SK-N-SH treated with all-trans-retinoic acid at 6 μM for 48 hours (cell line): ENCODE measurements at regions not wholly inside any gene's neighbourhood (a gene's known extent, or its start where the extent isn't known, plus 50 kb on each side); places are given as distances from the start of the nearest gene placed in this dataset.
"Not testable (repeated sequence)": the region's sequence is repeated elsewhere in the genome, so short reads cannot be mapped to it uniquely, and the experiment has no call there.

Source experiments
- ATAC-seq: fragments of 200-7000 bp; cut with Tn5 transposase; 3 replicates; pipeline ENCODE4 v1.9.1; 2020; ENCODE audit warnings: mild to moderate bottlenecking, moderate library complexity
- BACH2 ChIP-seq: fragments of 250-450 bp; sonication (Bioruptor Pico); IDR thresholded peaks from 2 replicates; pipeline ENCODE4 v1.9.0; 2021; ENCODE audit warnings: mild to moderate bottlenecking, borderline replicate concordance
- CSDC2 ChIP-seq: fragments of 250-450 bp; sonication (Bioruptor Pico); IDR thresholded peaks from 2 replicates; pipeline ENCODE4 v1.5.0; 2020; ENCODE audit warnings: mild to moderate bottlenecking, moderate library complexity
- ESRRG ChIP-seq: fragments of 250-450 bp; sonication (Bioruptor Pico); IDR thresholded peaks from 2 replicates; pipeline ENCODE4 v1.6.1; 2021; ENCODE audit warnings: mild to moderate bottlenecking
- GLIS3 ChIP-seq: fragments of 250-450 bp; sonication (Bioruptor Pico); IDR thresholded peaks from 2 replicates; pipeline ENCODE4 v1.5.0; 2020; ENCODE audit warnings: mild to moderate bottlenecking, moderate library complexity
- ISL1 ChIP-seq: fragments of 250-450 bp; sonication (Bioruptor Pico); IDR thresholded peaks from 2 replicates; pipeline ENCODE4 v2.1.2; 2022; ENCODE audit warnings: mild to moderate bottlenecking, moderate library complexity
- OSR1 ChIP-seq: fragments of 250-450 bp; sonication (Bioruptor Pico); IDR thresholded peaks from 2 replicates; pipeline ENCODE4 v1.8.0; 2022; ENCODE audit warnings: moderate library complexity, mild to moderate bottlenecking, inconsistent platforms
- PATZ1 ChIP-seq: fragments of 250-450 bp; sonication (Bioruptor Pico); IDR thresholded peaks from 2 replicates; pipeline ENCODE4 v1.8.0; 2020; ENCODE audit warnings: mild to moderate bottlenecking, moderate library complexity, borderline replicate concordance
- PPARA ChIP-seq: fragments of 250-450 bp; sonication (Bioruptor Pico); IDR thresholded peaks from 2 replicates; pipeline ENCODE4 v1.5.0; 2020; ENCODE audit warnings: mild to moderate bottlenecking, borderline replicate concordance
- RARB ChIP-seq: fragments of 250-450 bp; sonication (Bioruptor Pico); IDR thresholded peaks from 2 replicates; pipeline ENCODE4 v1.8.0; 2021; ENCODE audit warnings: mild to moderate bottlenecking, moderate library complexity
- SNAI2 ChIP-seq: fragments of 250-450 bp; sonication (Bioruptor Pico); IDR thresholded peaks from 2 replicates; pipeline ENCODE4 v1.5.0; 2020; ENCODE audit warnings: mild to moderate bottlenecking, moderate library complexity
- TCF4 ChIP-seq: fragments of 250-450 bp; sonication (Bioruptor Pico); IDR thresholded peaks from 2 replicates; pipeline ENCODE4 v1.8.0; 2021; ENCODE audit warnings: mild to moderate bottlenecking, moderate library complexity, borderline replicate concordance
- TOX ChIP-seq: fragments of 250-450 bp; sonication (Bioruptor Pico); IDR thresholded peaks from 2 replicates; pipeline ENCODE4 v1.8.0; 2021; ENCODE audit warnings: mild to moderate bottlenecking, moderate library complexity, borderline replicate concordance
- ZC3H10 ChIP-seq: fragments of 250-450 bp; sonication (Bioruptor Pico); IDR thresholded peaks from 2 replicates; pipeline ENCODE4 v1.5.1; 2021; ENCODE audit warnings: mild to moderate bottlenecking, moderate library complexity
- ZFP30 ChIP-seq: fragments of 450-650 bp; formaldehyde crosslinking; IDR thresholded peaks from 2 replicates; pipeline ENCODE4 v1.5.0; 2022; ENCODE audit warnings: mild to moderate bottlenecking, moderate library complexity
- ZNF565 ChIP-seq: fragments of 450-650 bp; formaldehyde crosslinking; conservative IDR thresholded peaks from 2 replicates; pipeline ENCODE4 v1.5.0; 2020; ENCODE audit warnings: low read depth, mild to moderate bottlenecking, moderate library complexity
- ZNF70 ChIP-seq: fragments of 450-650 bp; formaldehyde crosslinking; IDR thresholded peaks from 2 replicates; pipeline ENCODE4 v1.5.0; 2020; ENCODE audit warnings: mild to moderate bottlenecking, moderate library complexity
- TF ChIP-seq, protein P1 (sequence below): fragments of 250-450 bp; sonication (Bioruptor Pico); IDR thresholded peaks from 2 replicates; pipeline ENCODE4 v1.8.0; 2021; ENCODE audit warnings: low read depth, mild to moderate bottlenecking, moderate library complexity, borderline replicate concordance
- TF ChIP-seq, protein P2 (sequence below): fragments of 250-450 bp; sonication (Bioruptor Pico); IDR thresholded peaks from 2 replicates; pipeline ENCODE4 v1.5.1; 2021; ENCODE audit warnings: mild to moderate bottlenecking, moderate library complexity

GRCh38 chr6:95877480-95877879 is 138.3 kb upstream of the FUT9 start:
- ATAC-seq, result no peak
- TF ChIP-seq RARB (no peak), BACH2 (CRISPR knock-in tag) (no peak), OSR1 (CRISPR knock-in tag) (no peak), TCF4 (no peak), GLIS3 (CRISPR knock-in tag) (no peak), ISL1 (CRISPR knock-in tag) (no peak), ZNF565 (no peak), ZFP30 (CRISPR knock-in tag) (no peak), ZNF70 (CRISPR knock-in tag) (no peak), ESRRG (CRISPR knock-in tag) (no peak), SNAI2 (CRISPR knock-in tag) (no peak), PATZ1 (CRISPR knock-in tag) (no peak)
- TF ChIP-seq, protein P1, sequence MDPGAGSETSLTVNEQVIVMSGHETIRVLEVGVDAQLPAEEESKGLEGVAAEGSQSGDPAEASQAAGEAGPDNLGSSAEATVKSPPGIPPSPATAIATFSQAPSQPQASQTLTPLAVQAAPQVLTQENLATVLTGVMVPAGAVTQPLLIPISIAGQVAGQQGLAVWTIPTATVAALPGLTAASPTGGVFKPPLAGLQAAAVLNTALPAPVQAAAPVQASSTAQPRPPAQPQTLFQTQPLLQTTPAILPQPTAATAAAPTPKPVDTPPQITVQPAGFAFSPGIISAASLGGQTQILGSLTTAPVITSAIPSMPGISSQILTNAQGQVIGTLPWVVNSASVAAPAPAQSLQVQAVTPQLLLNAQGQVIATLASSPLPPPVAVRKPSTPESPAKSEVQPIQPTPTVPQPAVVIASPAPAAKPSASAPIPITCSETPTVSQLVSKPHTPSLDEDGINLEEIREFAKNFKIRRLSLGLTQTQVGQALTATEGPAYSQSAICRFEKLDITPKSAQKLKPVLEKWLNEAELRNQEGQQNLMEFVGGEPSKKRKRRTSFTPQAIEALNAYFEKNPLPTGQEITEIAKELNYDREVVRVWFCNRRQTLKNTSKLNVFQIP (CRISPR knock-in tag), result no peak
- TF ChIP-seq, protein P2, sequence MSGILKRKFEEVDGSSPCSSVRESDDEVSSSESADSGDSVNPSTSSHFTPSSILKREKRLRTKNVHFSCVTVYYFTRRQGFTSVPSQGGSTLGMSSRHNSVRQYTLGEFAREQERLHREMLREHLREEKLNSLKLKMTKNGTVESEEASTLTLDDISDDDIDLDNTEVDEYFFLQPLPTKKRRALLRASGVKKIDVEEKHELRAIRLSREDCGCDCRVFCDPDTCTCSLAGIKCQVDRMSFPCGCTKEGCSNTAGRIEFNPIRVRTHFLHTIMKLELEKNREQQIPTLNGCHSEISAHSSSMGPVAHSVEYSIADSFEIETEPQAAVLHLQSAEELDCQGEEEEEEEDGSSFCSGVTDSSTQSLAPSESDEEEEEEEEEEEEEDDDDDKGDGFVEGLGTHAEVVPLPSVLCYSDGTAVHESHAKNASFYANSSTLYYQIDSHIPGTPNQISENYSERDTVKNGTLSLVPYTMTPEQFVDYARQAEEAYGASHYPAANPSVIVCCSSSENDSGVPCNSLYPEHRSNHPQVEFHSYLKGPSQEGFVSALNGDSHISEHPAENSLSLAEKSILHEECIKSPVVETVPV (CRISPR knock-in tag), result no peak
- TF ChIP-seq, all 23 proteins: peak for 0

GRCh38 chr6:95879856-95880255 is 135.9 kb upstream of the FUT9 start:
- TF ChIP-seq BACH2 (CRISPR knock-in tag) (no peak), GLIS3 (CRISPR knock-in tag) (no peak), PPARA (CRISPR knock-in tag) (no peak)
- TF ChIP-seq, protein P2 (CRISPR knock-in tag), result no peak

GRCh38 chr6:95882371-95882770 is 133.4 kb upstream of the FUT9 start:
- no peak for ATAC-seq
- TF ChIP-seq ZC3H10 (CRISPR knock-in tag) (no peak), CSDC2 (CRISPR knock-in tag) (no peak), TOX (CRISPR knock-in tag) (no peak)
- TF ChIP-seq, protein P1 (CRISPR knock-in tag), result no peak
- TF ChIP-seq, all 23 proteins: peak for 0

More at GRCh38 chr6:95879856-95880255, 135.9 kb upstream of the FUT9 start:
- ATAC-seq, result no peak

GRCh38 chr6:95888711-95889110 is 127.1 kb upstream of the FUT9 start:
- ATAC-seq, result not testable (repeated sequence)

DNA sequence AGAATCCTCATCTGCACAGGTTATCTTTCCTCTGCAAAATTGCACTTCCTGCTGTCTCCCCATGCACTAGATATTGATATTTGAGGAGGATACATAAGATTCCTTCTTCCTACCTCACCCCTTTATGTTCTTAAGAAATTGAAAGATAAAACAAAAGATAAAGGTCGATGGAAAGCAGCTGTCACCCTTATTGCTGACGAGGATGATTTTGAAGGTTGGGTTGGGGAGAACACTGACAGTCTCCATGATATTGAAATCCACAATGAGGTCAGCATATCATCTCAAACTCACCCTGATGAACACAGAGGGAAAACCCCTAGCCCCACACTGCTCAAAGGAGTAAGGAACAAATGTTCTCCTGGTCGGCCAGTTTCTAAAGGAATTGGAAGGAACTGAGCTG is 110.6 kb upstream of the FUT9 start:
- TF ChIP-seq OSR1 (CRISPR knock-in tag), result no peak
- ATAC-seq, result no peak
